ENCODE measurements at regions not wholly inside any gene's neighbourhood (a gene's known extent, or its start where the extent isn't known, plus 50 kb on each side); places are given as distances from the start of the nearest gene placed in this dataset.

- DNase-seq: no peak
Observed at GRCh38 chr12:97336900-97337751, 125.5 kb upstream of the RMST start.

- no peak for DNase-seq
Observed at GRCh38 chr12:97342130-97342529, 120.5 kb upstream of the RMST start.

- DNase-seq: no peak
Observed at GRCh38 chr12:97347956-97348355, 114.6 kb upstream of the RMST start.

- no peak for DNase-seq
Observed at GRCh38 chr12:97358361-97358760, 104.2 kb upstream of the RMST start.

- no peak for DNase-seq
Observed at GRCh38 chr12:97359021-97359690, 103.4 kb upstream of the RMST start.

- no peak for DNase-seq
Observed at GRCh38 chr12:97363693-97364092, 98.9 kb upstream of the RMST start.

GRCh38 chr12:97368462-97369163, 94.0 kb upstream of the RMST start:
- no peak for DNase-seq

GRCh38 chr12:97375310-97375709, 87.3 kb upstream of the RMST start:
- no peak for DNase-seq

GRCh38 chr12:97380440-97380839, 82.2 kb upstream of the RMST start:
- DNase-seq: no peak

GRCh38 chr12:97385121-97385520, 77.5 kb upstream of the RMST start:
- DNase-seq: no peak

GRCh38 chr12:97386133-97386581, 76.4 kb upstream of the RMST start:
- DNase-seq: no peak

- no peak for DNase-seq
Observed at GRCh38 chr12:97387844-97388243, 74.8 kb upstream of the RMST start.

GRCh38 chr12:97394657-97395056, 67.9 kb upstream of the RMST start:
- no peak for DNase-seq

- no peak for DNase-seq
Observed at GRCh38 chr12:97397008-97397407, 65.6 kb upstream of the RMST start.

GRCh38 chr12:97398704-97399103, 63.9 kb upstream of the RMST start:
- DNase-seq: no peak

- no peak for DNase-seq
Observed at GRCh38 chr12:97404093-97404492, 58.5 kb upstream of the RMST start.

GRCh38 chr12:97404543-97404942, 58.1 kb upstream of the RMST start:
- DNase-seq: peak; percentile 11

- no peak for DNase-seq
Observed at GRCh38 chr12:97408363-97408762, 54.2 kb upstream of the RMST start.

- no peak for DNase-seq
Observed at GRCh38 chr12:97411341-97411740, 51.3 kb upstream of the RMST start.

Data from fibroblast of skin of back (primary cell).